ENCODE measurements at regions not wholly inside any gene's neighbourhood (a gene's known extent, or its start where the extent isn't known, plus 50 kb on each side); places are given as distances from the start of the nearest gene placed in this dataset.

GRCh38 chr10:109106604-109107003 lies 816.7 kb downstream of the XPNPEP1 start:
- H3K4me1 ChIP-seq (ENCODE audit: insufficient read depth, low read length, poor library complexity, severe bottlenecking): no peaks in the 10 kb centered on the region
- H3K9me3 ChIP-seq (ENCODE audit: insufficient read depth, low read depth, low read length): peaks cover 2% of the 10 kb centered on the region; the same call in 1 of the 2 replicates
- H3K79me2 ChIP-seq (ENCODE audit: insufficient read depth, low read length): no peaks in the 10 kb centered on the region
- no peaks in the 10 kb centered on the region for H3K36me3 ChIP-seq (ENCODE audit: insufficient read depth, low read length)
- H2AFZ ChIP-seq (ENCODE audit: low read length): no peak overlapping the region
- H3K9ac ChIP-seq (ENCODE audit: low read depth, low read length, poor library complexity, severe bottlenecking): no peak overlapping the region
- H3K4me2 ChIP-seq (ENCODE audit: low read depth, low read length, poor library complexity, severe bottlenecking): no peak overlapping the region
- no peaks in the 10 kb centered on the region for H3K9me2 ChIP-seq (replicated peaks; ENCODE audit: low read depth, low read length)
- H3K27me3 ChIP-seq (ENCODE audit: insufficient read depth, low read length, poor library complexity, severe bottlenecking): no peaks in the 10 kb centered on the region
- H4K20me1 ChIP-seq (ENCODE audit: insufficient read depth, low read length, poor library complexity, severe bottlenecking): no peaks in the 10 kb centered on the region
- H3K4me3 ChIP-seq (ENCODE audit: low read length, poor library complexity, severe bottlenecking): no peak overlapping the region
- TF ChIP-seq CTCF (conservative IDR thresholded peaks at IDR 0.05; ENCODE audit: low read length) (no peak), EZH2phosphoT487 (IDR thresholded peaks at IDR 0.05; ENCODE audit: borderline replicate concordance) (no peak)
- H3F3A ChIP-seq (ENCODE audit: low read depth): no peaks in the 10 kb centered on the region

- Histone ChIP-seq H3K9ac (ENCODE audit: low read depth, low read length, poor library complexity, severe bottlenecking) (no peak overlapping the region), H3K79me2 (ENCODE audit: insufficient read depth, low read length) (no peaks in the 10 kb centered on the region), H2AFZ (ENCODE audit: low read length) (no peak overlapping the region), H3K4me2 (ENCODE audit: low read depth, low read length, poor library complexity, severe bottlenecking) (no peak overlapping the region), H3K27me3 (ENCODE audit: insufficient read depth, low read length, poor library complexity, severe bottlenecking) (no peaks in the 10 kb centered on the region), H4K20me1 (ENCODE audit: insufficient read depth, low read length, poor library complexity, severe bottlenecking) (no peaks in the 10 kb centered on the region), H3K9me3 (ENCODE audit: insufficient read depth, low read depth, low read length) (peaks cover 2% of the 10 kb centered on the region; the same call in 1 of the 2 replicates), H3K4me1 (ENCODE audit: insufficient read depth, low read length, poor library complexity, severe bottlenecking) (no peaks in the 10 kb centered on the region), H3K9me2 (replicated peaks; ENCODE audit: low read depth, low read length) (no peaks in the 10 kb centered on the region), H3K36me3 (ENCODE audit: insufficient read depth, low read length) (no peaks in the 10 kb centered on the region), H3K4me3 (ENCODE audit: low read length, poor library complexity, severe bottlenecking) (no peak overlapping the region), H3F3A (ENCODE audit: low read depth) (no peaks in the 10 kb centered on the region)
- TF ChIP-seq CTCF (conservative IDR thresholded peaks at IDR 0.05; ENCODE audit: low read length): no peak
- TF ChIP-seq EZH2phosphoT487 (IDR thresholded peaks at IDR 0.05; ENCODE audit: borderline replicate concordance): no peak
Measured at GRCh38 chr10:109105725-109106124, 817.6 kb downstream of the XPNPEP1 start.

GRCh38 chr10:109104806-109105205 lies 818.5 kb downstream of the XPNPEP1 start:
- no peak for TF ChIP-seq EZH2phosphoT487 (IDR thresholded peaks at IDR 0.05; ENCODE audit: borderline replicate concordance)
- TF ChIP-seq CTCF (conservative IDR thresholded peaks at IDR 0.05; ENCODE audit: low read length): no peak
- no peak overlapping the region for H3K9ac ChIP-seq (ENCODE audit: low read depth, low read length, poor library complexity, severe bottlenecking)

More at GRCh38 chr10:109104806-109105205, 818.5 kb downstream of the XPNPEP1 start:
- no peaks in the 10 kb centered on the region for H3K36me3 ChIP-seq (ENCODE audit: insufficient read depth, low read length)
- no peaks in the 10 kb centered on the region for H3F3A ChIP-seq (ENCODE audit: low read depth)
- no peak overlapping the region for H2AFZ ChIP-seq (ENCODE audit: low read length)
- no peak overlapping the region for H3K4me2 ChIP-seq (ENCODE audit: low read depth, low read length, poor library complexity, severe bottlenecking)
- H3K9me2 ChIP-seq (replicated peaks; ENCODE audit: low read depth, low read length): no peaks in the 10 kb centered on the region
- no peaks in the 10 kb centered on the region for H3K79me2 ChIP-seq (ENCODE audit: insufficient read depth, low read length)
- peaks cover 2% of the 10 kb centered on the region; the same call in 1 of the 2 replicates for H3K9me3 ChIP-seq (ENCODE audit: insufficient read depth, low read depth, low read length)
- no peaks in the 10 kb centered on the region for H3K27me3 ChIP-seq (ENCODE audit: insufficient read depth, low read length, poor library complexity, severe bottlenecking)
- H3K4me1 ChIP-seq (ENCODE audit: insufficient read depth, low read length, poor library complexity, severe bottlenecking): no peaks in the 10 kb centered on the region
- H3K4me3 ChIP-seq (ENCODE audit: low read length, poor library complexity, severe bottlenecking): no peak overlapping the region
- no peaks in the 10 kb centered on the region for H4K20me1 ChIP-seq (ENCODE audit: insufficient read depth, low read length, poor library complexity, severe bottlenecking)

Data from Loucy (cell line).